Stimulated activated CD8-positive, alpha-beta memory T cell treated with anti-CD3 and anti-CD28 coated beads, Interleukin-15, amount 100 ng/mL, for 48 hours (primary cell): ENCODE measurements at regions not wholly inside any gene's neighbourhood (a gene's known extent, or its start where the extent isn't known, plus 50 kb on each side); places are given as distances from the start of the nearest gene placed in this dataset.

Experiments used
- DNase-seq, 2 donors: peaks; one replicate each; pipeline ENCODE4 v3.0.0-alpha.2; 2020; ENCODE audit warnings: low read depth in 2 of 2

DNA sequence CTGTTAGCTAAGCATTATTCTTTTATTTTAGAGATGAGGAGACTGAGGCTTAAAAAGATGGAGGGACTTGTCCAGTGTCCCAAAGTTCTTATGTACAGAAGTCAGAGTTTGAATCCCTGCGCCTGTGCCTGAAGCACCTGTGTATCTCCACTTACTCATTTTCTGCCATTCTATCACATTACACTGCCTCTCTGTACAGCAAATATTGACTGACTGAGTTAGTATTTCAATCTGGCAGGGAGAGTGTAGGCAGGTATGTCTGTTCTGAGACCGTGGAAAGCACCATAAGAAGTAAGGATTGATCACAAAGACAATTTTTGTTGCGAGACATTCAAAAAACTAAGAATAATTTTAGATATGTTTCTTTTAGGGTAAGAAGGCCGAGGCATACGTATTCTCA lies 162.7 kb downstream of the KITLG start:
- no peak for DNase-seq

DNA sequence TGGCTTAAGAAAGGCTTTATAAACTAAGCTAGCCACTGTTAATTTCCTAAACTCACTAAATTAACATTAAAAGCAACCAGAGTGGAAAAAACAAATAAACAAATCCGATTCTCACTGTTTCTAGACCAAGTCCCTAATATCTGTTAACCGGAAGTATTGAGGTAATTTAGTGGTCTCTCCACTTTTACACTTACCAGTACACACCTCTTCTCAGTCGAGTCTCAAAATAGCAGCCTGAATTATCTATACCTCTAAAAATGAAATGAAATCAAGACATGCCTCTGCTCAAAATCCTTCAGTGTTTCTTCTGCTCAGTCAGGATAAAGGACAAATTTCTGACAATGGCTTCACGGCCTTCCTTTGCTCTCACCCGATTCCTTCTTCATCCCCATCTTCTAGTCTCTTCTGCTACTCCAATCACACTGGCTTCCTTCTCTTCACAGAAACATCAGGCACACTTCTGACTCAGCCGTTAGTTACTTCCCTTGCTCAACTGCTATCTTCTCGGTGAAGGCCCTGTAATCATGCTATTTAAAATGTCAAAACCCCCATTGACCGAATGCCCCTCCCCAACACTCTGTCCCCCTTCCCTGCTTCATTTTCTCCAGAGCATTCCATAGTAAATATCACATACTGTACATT lies 161.3 kb downstream of the KITLG start:
- DNase-seq: no peak

DNA sequence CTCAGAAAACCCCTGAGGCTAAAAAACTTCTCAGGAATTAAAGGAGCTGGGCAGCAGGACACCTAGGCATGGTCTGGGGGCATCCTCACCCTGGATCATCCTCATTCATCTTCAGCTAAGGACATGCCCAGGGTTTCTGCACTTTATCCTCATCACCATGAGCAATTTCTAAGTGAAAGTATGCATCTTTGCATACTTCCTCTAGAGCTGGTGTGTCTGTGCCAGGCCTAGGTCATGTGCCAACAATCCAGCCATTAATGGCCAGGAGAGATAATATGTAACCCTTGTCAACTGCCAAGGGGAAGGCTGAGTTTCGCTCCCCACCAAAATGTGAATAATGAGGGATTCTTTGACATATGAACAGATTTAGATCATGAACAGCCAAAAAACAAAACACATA lies 160.5 kb downstream of the KITLG start:
- DNase-seq: no peak

DNA sequence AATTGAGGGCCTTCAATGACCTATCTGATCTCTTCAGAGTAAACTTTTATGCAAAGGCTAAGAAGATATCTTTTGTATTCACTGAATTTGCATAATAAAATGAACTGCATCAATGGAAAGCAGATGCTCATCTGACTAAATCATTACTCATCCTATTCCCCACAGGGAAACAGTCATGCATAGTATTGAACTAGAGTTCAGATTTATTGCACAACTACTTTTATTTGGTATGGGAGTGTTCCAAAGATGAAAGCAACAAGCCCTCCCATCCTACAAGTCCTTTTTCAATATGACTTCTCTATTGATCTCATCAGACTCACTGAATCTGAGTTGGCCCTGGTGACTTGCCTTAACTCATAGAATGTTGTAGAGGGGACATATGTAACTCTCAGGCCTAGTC lies 159.8 kb downstream of the KITLG start:
- no peak for DNase-seq

DNA sequence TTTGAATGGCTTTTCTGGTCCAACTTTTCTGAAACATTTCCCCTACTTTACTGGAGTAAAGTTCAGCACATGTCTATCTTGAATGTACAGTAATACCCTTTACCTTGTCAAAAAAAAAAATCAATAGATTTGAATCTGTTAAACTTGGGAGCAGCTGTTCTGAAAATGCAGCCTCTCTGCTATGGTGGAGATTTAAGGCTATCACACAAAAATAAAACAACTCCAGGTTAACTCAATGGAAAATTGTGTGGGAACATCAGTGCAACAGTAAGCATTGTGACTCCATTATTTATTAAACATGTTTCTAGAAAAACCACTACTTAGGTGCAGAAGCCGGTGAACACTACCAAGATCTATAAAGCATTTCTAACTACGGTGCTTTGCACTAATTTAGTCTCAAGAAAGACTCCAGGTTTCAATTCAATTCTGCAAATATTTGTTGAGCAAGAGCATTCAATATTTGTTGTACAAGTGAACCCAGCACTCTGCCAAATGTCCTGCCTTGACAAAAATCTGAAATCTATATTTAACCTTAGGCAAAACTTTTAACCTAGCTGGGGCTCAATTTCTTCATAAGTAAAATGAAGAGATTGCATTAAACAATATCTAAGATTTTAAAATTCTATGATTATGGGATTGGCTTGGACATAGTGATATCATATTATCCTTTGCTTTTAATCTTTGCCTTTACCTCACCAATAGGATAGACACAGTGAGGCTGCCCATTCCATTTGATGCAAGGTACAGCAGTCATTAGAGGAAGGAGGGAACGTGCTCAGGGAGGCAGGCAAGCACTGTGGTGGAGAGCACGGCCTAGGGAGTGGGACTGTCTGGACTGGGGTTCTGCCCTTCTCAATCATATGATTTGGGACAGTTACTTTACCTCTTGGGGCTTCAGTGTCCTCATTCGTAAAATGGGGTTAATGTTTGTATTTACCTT lies 155.2 kb downstream of the KITLG start:
- no peak for DNase-seq

DNA sequence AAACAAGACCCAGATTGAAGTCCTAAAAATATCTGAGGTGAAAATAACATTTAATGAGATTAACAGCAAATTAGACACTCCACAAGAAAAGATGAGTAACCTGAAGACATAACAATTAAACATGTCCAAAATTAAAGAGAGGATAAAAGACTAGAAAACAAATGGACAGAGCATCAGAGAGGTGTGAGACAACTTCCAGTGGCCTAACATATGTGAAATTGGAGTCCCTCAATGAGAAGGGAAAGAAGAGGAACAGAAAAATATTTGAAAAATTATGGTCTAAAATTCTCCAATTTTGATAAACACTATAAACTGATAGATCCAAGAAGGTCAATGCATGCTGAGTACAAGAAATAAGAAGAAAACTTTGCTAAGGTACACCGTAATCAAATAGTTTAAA lies 151.9 kb downstream of the KITLG start:
- no peak for DNase-seq

DNA sequence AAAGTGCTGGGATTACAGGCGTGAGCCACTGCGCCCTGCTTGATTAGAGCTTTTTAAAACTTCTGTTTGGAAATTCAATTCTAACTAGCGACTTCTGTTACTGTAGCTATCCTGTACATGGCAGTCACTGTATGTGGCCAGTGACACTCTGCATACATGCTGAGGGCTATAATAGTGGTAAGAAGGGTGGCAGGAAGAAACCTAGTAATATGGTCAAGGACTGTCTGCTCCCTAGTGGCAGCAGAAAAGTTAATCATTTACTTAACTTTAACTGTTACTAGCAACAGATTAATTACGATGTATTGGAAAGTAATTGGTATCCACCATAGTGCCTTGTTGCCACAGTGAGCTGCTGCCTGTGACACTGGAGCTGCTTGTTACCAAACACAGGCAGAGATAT lies 149.0 kb downstream of the KITLG start:
- DNase-seq: no peak

DNA sequence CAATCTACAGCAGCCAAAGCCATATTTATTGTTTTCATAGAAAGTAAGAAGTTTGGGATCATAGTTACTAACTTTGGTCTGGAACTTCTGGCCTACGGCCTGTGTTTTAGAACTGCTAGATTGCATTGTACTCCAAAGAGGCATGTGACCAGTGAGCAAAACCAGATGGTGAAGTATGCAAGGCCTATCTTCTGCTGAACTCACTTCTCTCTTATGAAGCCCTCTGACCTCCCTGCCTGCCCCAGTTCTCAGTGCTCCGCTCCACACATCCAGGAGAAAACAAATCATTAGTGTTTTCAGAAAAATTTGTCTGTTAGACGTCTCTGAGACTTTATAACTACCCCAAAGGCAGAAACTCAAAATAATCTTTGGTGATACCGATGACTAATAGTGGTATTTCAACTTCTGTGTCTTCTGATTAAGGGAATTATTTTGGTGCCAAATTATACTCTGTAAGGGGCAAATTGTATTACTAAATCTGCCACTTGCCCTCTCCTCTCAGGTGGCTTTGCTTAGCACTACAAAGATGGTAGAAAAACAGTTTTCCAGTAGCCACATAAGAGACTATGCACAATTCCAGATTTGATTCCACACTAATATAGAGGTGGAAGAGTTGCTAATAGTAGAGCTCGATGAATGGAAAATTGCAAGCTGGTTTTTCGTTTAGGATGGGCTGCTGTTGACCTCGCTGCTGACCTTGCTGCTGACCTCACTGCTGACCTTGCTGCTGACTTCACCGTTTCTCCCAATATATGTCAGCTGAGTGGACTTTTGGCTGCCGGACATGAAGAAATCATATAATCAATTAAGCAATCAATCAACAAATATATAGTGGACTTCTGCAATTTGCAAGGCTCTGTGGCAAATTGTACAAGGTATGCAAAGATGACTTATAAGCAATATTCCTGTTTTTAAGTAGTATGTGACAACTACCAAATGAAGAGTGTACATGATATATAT lies 147.5 kb downstream of the KITLG start:
- DNase-seq: no peak

DNA sequence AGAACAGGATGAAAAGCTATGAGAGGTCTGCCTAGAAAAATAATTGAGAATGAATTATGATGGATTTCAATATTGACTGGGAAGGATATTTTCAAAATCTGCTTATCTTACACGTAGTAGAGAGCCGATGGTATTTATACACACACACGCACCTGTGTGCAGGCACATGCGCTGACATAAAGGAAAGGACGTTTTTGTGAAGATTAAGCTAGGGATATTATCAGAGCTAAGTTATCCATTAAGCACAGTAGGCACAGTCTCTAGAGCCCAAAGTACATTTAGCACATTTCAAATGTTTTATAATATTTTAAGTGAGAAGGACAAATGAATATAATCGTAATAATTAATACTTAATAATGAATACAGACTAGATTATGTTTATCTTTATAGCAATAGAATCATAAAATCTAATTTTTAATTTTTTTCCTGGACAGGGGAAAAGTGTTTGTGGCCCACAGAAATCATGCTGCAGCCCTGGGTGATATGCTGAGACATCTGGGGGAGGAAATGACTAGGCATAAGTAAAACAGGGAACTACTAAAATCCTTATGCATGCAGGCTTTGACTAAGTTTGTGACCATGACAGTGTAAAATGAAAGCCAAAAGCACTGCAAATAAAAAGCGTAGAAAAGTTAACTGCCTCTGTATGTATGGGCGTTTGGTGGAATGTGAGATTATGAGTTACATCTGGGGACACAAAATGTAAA lies 146.1 kb downstream of the KITLG start:
- no peak for DNase-seq

DNA sequence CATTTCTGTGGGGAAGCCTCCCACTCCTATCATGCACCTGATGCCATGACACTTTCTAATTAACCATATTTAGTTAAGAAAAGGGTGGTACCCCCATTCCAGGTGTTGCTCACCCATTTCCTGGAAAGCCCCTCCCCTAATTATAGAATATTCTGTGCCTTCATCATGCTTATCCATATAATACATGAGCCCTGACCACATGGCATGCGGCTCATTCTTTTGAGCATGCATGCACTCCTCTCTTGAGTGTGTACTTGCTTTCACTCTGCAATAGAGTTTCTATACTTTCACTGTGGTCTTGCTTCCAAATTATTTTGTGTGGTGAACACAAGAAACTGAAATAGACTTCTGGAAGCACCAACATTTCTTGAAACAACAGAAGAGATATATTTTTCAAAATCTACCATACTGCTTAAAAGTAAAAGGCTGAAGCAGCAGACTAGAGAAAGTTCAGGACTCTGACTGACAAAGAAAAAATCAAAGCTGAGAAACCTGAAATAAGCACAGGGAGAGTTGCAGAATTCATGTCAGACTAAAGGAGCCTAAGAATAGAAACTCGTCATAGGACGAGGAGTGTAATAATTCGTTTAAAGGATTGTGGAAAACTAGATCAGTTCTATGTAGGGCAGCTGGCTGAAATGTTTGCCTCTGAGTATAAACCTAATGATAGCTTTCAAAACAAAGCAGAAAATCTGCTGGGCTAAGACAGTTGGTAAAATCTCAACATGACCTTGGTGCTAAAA lies 144.8 kb downstream of the KITLG start:
- no peak for DNase-seq

DNA sequence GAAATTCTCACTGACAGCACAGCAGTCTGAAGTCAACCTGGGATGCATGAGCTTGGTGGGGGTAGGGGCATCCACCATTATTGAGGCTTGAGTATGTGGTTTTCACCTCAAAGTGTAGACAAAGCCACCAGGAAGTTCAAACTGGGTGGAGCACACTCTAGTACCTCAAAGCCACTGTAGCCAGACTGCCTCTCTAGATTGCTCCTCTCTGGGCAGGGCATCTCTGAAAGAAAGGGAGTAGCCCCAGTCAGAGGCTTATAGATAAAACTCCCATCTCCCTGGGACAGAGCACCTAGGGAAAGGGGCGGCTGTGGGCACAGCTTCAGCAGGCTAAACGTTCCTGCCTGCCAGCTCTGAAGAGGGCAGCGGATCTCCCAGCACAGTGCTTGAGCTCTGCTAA lies 143.0 kb downstream of the KITLG start:
- no peak for DNase-seq
